H1 (cell line): ENCODE measurements at regions not wholly inside any gene's neighbourhood (a gene's known extent, or its start where the extent isn't known, plus 50 kb on each side); places are given as distances from the start of the nearest gene placed in this dataset.

Experiments used
- CTCF ChIA-PET: fragments of 300-600 bp; sonication (Branson Sonifier 250); formaldehyde crosslinking; loops from one replicate; lab custom pipeline; 2021; ENCODE audit not compliant: partially characterized antibody; lab: Charles Lee
- POLR2A ChIA-PET: fragments of 300-600 bp; sonication (Branson Sonifier 250); formaldehyde crosslinking; loops from one replicate; lab custom pipeline; 2021; ENCODE audit warnings: inconsistent platforms; ENCODE audit not compliant: partially characterized antibody; lab: Charles Lee
- DNase-seq, 2 experiments: peaks; one replicate each; pipeline versions ENCODE4 v3.0.0 to v3.0.0-alpha.2; 2010 to 2022; ENCODE audit warnings: low spot score in 2 of 2, low read depth in 1 of 2, mixed read lengths in 1 of 2
- FAIRE-seq: peaks from 2 replicates; lab custom pipeline; 2011; peaks lifted over from hg19 to GRCh38; lab: Jason Lieb, UNC
- H2AFZ ChIP-seq: 2 replicates; pipeline ENCODE4 v1.8.1; 2012; ENCODE audit warnings: low read length, inconsistent platforms
- H2AK5ac ChIP-seq: 2 replicates; pipeline ENCODE4 v1.6.1; 2013; ENCODE audit warnings: low read depth, low read length
- H2BK120ac ChIP-seq: replicated peaks from 2 replicates; pipeline ENCODE3; 2013; ENCODE audit warnings: low read depth, low read length, inconsistent platforms
- H2BK12ac ChIP-seq: 2 replicates; pipeline ENCODE4 v1.6.1; 2013; ENCODE audit warnings: low read depth, low read length
- H2BK15ac ChIP-seq: 2 replicates; pipeline ENCODE4 v1.6.1; 2013; ENCODE audit warnings: low read length
- H2BK20ac ChIP-seq: 2 replicates; pipeline ENCODE4 v1.6.1; 2013; ENCODE audit warnings: low read length
- H2BK5ac ChIP-seq: 2 replicates; pipeline ENCODE4 v1.6.1; 2013; ENCODE audit warnings: low read depth, low read length
- H3K14ac ChIP-seq: 2 replicates; pipeline ENCODE4 v1.6.1; 2013; ENCODE audit warnings: inconsistent platforms; ENCODE audit not compliant: insufficient read length
- H3K18ac ChIP-seq: 2 replicates; pipeline ENCODE4 v1.6.1; 2013; ENCODE audit warnings: low read length; ENCODE audit errors: extremely low read depth
- H3K23ac ChIP-seq: 2 replicates; pipeline ENCODE4 v1.6.1; 2013; ENCODE audit warnings: inconsistent platforms; ENCODE audit not compliant: insufficient read length
- H3K23me2 ChIP-seq: 2 replicates; pipeline ENCODE4 v1.6.1; 2013; ENCODE audit warnings: low read depth, low read length
- H3K27ac ChIP-seq: 2 replicates; pipeline ENCODE4 v1.6.1; 2011; ENCODE audit warnings: low read depth, low read length, inconsistent platforms
- H3K27me3 ChIP-seq, 4 experiments: replicated peaks in 1 of 4; 1 replicate in 1 of 4; 2 replicates in 3 of 4; pipeline versions ENCODE4 v1.6.1 to v1.8.1; 2011 to 2013; ENCODE audit warnings: low read length in 3 of 4, mild to moderate bottlenecking in 3 of 4, inconsistent platforms in 2 of 4, mixed read lengths in 2 of 4, moderate library complexity in 1 of 4; ENCODE audit not compliant: control insufficient read depth in 3 of 4, insufficient read depth in 3 of 4; ENCODE audit errors: extremely low read depth in 1 of 4
- H3K36me3 ChIP-seq, 4 experiments: 2 replicates each; pipeline versions ENCODE4 v1.6.1 to v1.8.1; 2011 to 2013; ENCODE audit warnings: mild to moderate bottlenecking in 4 of 4, low read length in 3 of 4, moderate library complexity in 2 of 4, control low read depth in 1 of 4, inconsistent platforms in 1 of 4; ENCODE audit not compliant: insufficient read depth in 4 of 4, control insufficient read depth in 2 of 4
- H3K4ac ChIP-seq: replicated peaks from 2 replicates; pipeline ENCODE3; 2013; ENCODE audit warnings: low read length, low read depth, mixed read lengths, inconsistent platforms; ENCODE audit not compliant: insufficient read length
- H3K4me1 ChIP-seq, 4 experiments: replicated peaks in 1 of 4; 1 replicate in 1 of 4; 2 replicates in 3 of 4; pipeline versions ENCODE4 v1.6.1 to v1.8.1; 2011 to 2013; ENCODE audit warnings: low read length in 3 of 4, inconsistent platforms in 2 of 4, mixed read lengths in 1 of 4; ENCODE audit not compliant: insufficient read depth in 4 of 4, control insufficient read depth in 3 of 4
- H3K4me2 ChIP-seq, 2 experiments: 2 replicates each; pipeline versions ENCODE4 v1.6.1 to v1.8.1; 2011 to 2013; ENCODE audit warnings: low read depth in 2 of 2, low read length in 2 of 2, control low read depth in 1 of 2, inconsistent platforms in 1 of 2, mild to moderate bottlenecking in 1 of 2; ENCODE audit not compliant: insufficient read depth in 1 of 2
- H3K4me3 ChIP-seq, 4 experiments: fragments of 200-600, 300-600 bp in 1 of 4; sonication (generic), shearing (Covaris generic), sonication (Bioruptor Twin) in 1 of 4; 2 replicates each; pipeline versions ENCODE4 v1.5.1 to v1.8.1; 2011 to 2016; ENCODE audit warnings: low read length in 4 of 4, low read depth in 3 of 4, control low read depth in 2 of 4, inconsistent platforms in 2 of 4, mild to moderate bottlenecking in 2 of 4, mixed read lengths in 1 of 4, moderate library complexity in 1 of 4; ENCODE audit not compliant: insufficient read depth in 2 of 4; ENCODE audit errors: extremely low read depth in 1 of 4
- H3K56ac ChIP-seq: replicated peaks from 2 replicates; pipeline ENCODE3; 2013; ENCODE audit warnings: low read depth, mild to moderate bottlenecking, mixed read lengths, low read length, inconsistent platforms; ENCODE audit not compliant: insufficient read length
- H3K79me1 ChIP-seq: 2 replicates; pipeline ENCODE4 v1.6.1; 2013; ENCODE audit warnings: low read depth, low read length, control low read depth
- H3K79me2 ChIP-seq, 2 experiments: 2 replicates each; pipeline versions ENCODE4 v1.6.1 to v1.8.1; 2012 to 2013; ENCODE audit warnings: low read length in 2 of 2, mild to moderate bottlenecking in 2 of 2, inconsistent platforms in 1 of 2; ENCODE audit not compliant: insufficient read depth in 2 of 2, control insufficient read depth in 1 of 2
- H3K9ac ChIP-seq, 4 experiments: replicated peaks in 1 of 4; 1 replicate in 1 of 4; 2 replicates in 3 of 4; pipeline versions ENCODE4 v1.6.1 to v1.8.1; 2011 to 2013; ENCODE audit warnings: low read depth in 3 of 4, low read length in 3 of 4, control low read depth in 2 of 4, mild to moderate bottlenecking in 2 of 4, moderate library complexity in 2 of 4, inconsistent platforms in 1 of 4; ENCODE audit errors: extremely low read depth in 1 of 4
- H3K9me3 ChIP-seq, 2 experiments: 2 replicates each; pipeline versions ENCODE4 v1.6.1 to v1.8.1; 2012 to 2013; ENCODE audit warnings: mild to moderate bottlenecking in 2 of 2, moderate library complexity in 2 of 2, control low read depth in 1 of 2, inconsistent platforms in 1 of 2, low read depth in 1 of 2, low read length in 1 of 2, mixed read lengths in 1 of 2; ENCODE audit not compliant: insufficient read depth in 2 of 2
- H4K20me1 ChIP-seq, 2 experiments: replicated peaks in 1 of 2; 2 replicates each; pipeline versions ENCODE3 to v1.8.1; 2011 to 2013; ENCODE audit warnings: inconsistent platforms in 2 of 2, low read length in 2 of 2, mild to moderate bottlenecking in 1 of 2; ENCODE audit not compliant: insufficient read depth in 2 of 2, control insufficient read depth in 1 of 2
- H4K5ac ChIP-seq: 2 replicates; pipeline ENCODE4 v1.6.1; 2013; ENCODE audit warnings: low read length, low read depth, mixed read lengths, inconsistent platforms; ENCODE audit not compliant: insufficient read length
- H4K8ac ChIP-seq: 2 replicates; pipeline ENCODE4 v1.8.0; 2013; ENCODE audit warnings: mild to moderate bottlenecking, moderate library complexity, low read length, inconsistent platforms; ENCODE audit not compliant: insufficient read depth; ENCODE audit errors: extremely low read depth
- H4K91ac ChIP-seq: replicated peaks from 2 replicates; pipeline ENCODE3; 2013; ENCODE audit warnings: low read length, mixed read lengths, inconsistent platforms; ENCODE audit not compliant: insufficient read length
- ASH2L ChIP-seq: fragments of 200-600, 300-600 bp; sonication (generic); IDR thresholded peaks from one replicate; pipeline ENCODE4 v1.7.1; 2017; ENCODE audit warnings: low read length
- FOSL1 ChIP-seq: IDR thresholded peaks from 2 replicates; pipeline ENCODE4 v1.6.1; 2011; ENCODE audit warnings: mild to moderate bottlenecking, low read depth, low read length, moderate library complexity; ENCODE audit not compliant: insufficient read depth
- POLR2A ChIP-seq, 2 experiments: IDR thresholded peaks; 1 replicate in 1 of 2; 2 replicates in 1 of 2; pipeline ENCODE4 v1.6.1; 2011; ENCODE audit warnings: low read depth in 2 of 2, low read length in 2 of 2, mild to moderate bottlenecking in 2 of 2; ENCODE audit errors: control extremely low read depth in 1 of 2
- SIRT6 ChIP-seq: IDR thresholded peaks from one replicate; pipeline ENCODE4 v1.7.1; 2012; ENCODE audit warnings: low read length, inconsistent platforms
- WGBS, 2 experiments: shearing (Covaris generic) in 1 of 2; methylation state at CpG; one replicate each; pipeline versions ENCODE4 v1.1.6 to v1.1.7; 2013 to 2015; ENCODE audit warnings: low lambda C conversion rate in 2 of 2, mixed read lengths in 2 of 2, inconsistent platforms in 1 of 2, low coverage in 1 of 2, missing lambda C conversion rate in 1 of 2; ENCODE audit not compliant: insufficient replicate concordance in 2 of 2, insufficient coverage in 1 of 2, insufficient read length in 1 of 2; ENCODE audit errors: extremely low coverage in 1 of 2, missing lambda C conversion rate in 1 of 2; 5-methylcytosine and 5-hydroxymethylcytosine counted together

GRCh38 chr4:89404530-89404929 lies 96.9 kb upstream of the GPRIN3 start:
- no peaks in the 10 kb centered on the region for H3K27me3 ChIP-seq
- WGBS, 2 experiments: 93% methylated on average over 3 of the region's 3 CpGs; no CpG with 5 or more reads in 1 of the 2 experiments
- H3K79me2 ChIP-seq: no peaks in the 10 kb centered on the region
- H3K23ac ChIP-seq: no peak overlapping the region
- H2BK15ac ChIP-seq: no peak overlapping the region
- H3K18ac ChIP-seq: no peak overlapping the region
- no peaks in the 10 kb centered on the region for H3K36me3 ChIP-seq
- no peak overlapping the region for H3K4me3 ChIP-seq
- no peaks in the 10 kb centered on the region for H4K20me1 ChIP-seq
- FAIRE-seq: no peak
- H3K4me2 ChIP-seq: no peak overlapping the region
- H2AFZ ChIP-seq: no peak overlapping the region
- H3K23me2 ChIP-seq: no peaks in the 10 kb centered on the region
- no peaks in the 10 kb centered on the region for H3K9me3 ChIP-seq
- no peak overlapping the region for H2AK5ac ChIP-seq
- no peak overlapping the region for H4K8ac ChIP-seq
- no peak overlapping the region for H3K4ac ChIP-seq
- no peak overlapping the region for H2BK20ac ChIP-seq
- H2BK12ac ChIP-seq: no peak overlapping the region
- H4K5ac ChIP-seq: no peak overlapping the region
- no peak overlapping the region for H3K56ac ChIP-seq
- no peaks in the 10 kb centered on the region for H3K79me1 ChIP-seq
- H4K91ac ChIP-seq: no peak overlapping the region
- no peak overlapping the region for H3K27ac ChIP-seq
- no peak overlapping the region for H2BK5ac ChIP-seq
- H3K9ac ChIP-seq: no peak overlapping the region
- no peaks in the 10 kb centered on the region; a peak in 1 of 7 replicates for H3K4me1 ChIP-seq
- no peak overlapping the region for H3K14ac ChIP-seq
- POLR2A ChIA-PET: no interaction called here
- no peak for TF ChIP-seq FOSL1
- no peak for TF ChIP-seq POLR2A (IDR thresholded peaks at IDR 0.05; ENCODE audit: control extremely low read depth in 1 of 2, low read depth in 2 of 2, low read length in 2 of 2)
- TF ChIP-seq ASH2L: no peak
- TF ChIP-seq SIRT6: no peak
- TF ChIP-seq, all 59 proteins: peak for 0
- H2BK120ac ChIP-seq: no peak overlapping the region
- CTCF ChIA-PET: no interaction called here
- DNase-seq: no peak
